ENCODE measurements at regions not wholly inside any gene's neighbourhood (a gene's known extent, or its start where the extent isn't known, plus 50 kb on each side); places are given as distances from the start of the nearest gene placed in this dataset.
"Not testable (repeated sequence)": the region's sequence is repeated elsewhere in the genome, so short reads cannot be mapped to it uniquely, and the experiment has no call there.

- intact Hi-C loops (cut with micrococcal nuclease), result no loop called here
Observed at GRCh38 chr5:167912941-167913665, 378.3 kb upstream of the WWC1 start.

GRCh38 chr5:167915237-167915636, 376.2 kb upstream of the WWC1 start:
- intact Hi-C loops (cut with micrococcal nuclease), result no loop called here

- intact Hi-C loops (cut with micrococcal nuclease), result no loop called here
Observed at GRCh38 chr5:167916261-167916691, 375.2 kb upstream of the WWC1 start.

GRCh38 chr5:167916706-167917105, 374.7 kb upstream of the WWC1 start:
- intact Hi-C loops (cut with micrococcal nuclease), result no loop called here

GRCh38 chr5:167918184-167918812, 373.1 kb upstream of the WWC1 start:
- intact Hi-C loops (cut with micrococcal nuclease), result no loop called here

- intact Hi-C loops (cut with micrococcal nuclease), result no loop called here
Observed at GRCh38 chr5:167918813-167919483, 372.5 kb upstream of the WWC1 start.

GRCh38 chr5:167920589-167920988, 370.9 kb upstream of the WWC1 start:
- intact Hi-C loops (cut with micrococcal nuclease), result no loop called here

- intact Hi-C loops (cut with micrococcal nuclease), result no loop called here
Observed at GRCh38 chr5:167921796-167922195, 369.6 kb upstream of the WWC1 start.

GRCh38 chr5:167923396-167923795, 368.0 kb upstream of the WWC1 start:
- intact Hi-C loops (cut with micrococcal nuclease), result no loop called here

- intact Hi-C loops (cut with micrococcal nuclease), result no loop called here
Observed at GRCh38 chr5:167929841-167930240, 361.6 kb upstream of the WWC1 start.

GRCh38 chr5:167934551-167934971, 356.9 kb upstream of the WWC1 start:
- intact Hi-C loops (cut with micrococcal nuclease), result no loop called here

- intact Hi-C loops (cut with micrococcal nuclease), result no loop called here
Observed at GRCh38 chr5:167936022-167936421, 355.4 kb upstream of the WWC1 start.

GRCh38 chr5:167936944-167937634, 354.4 kb upstream of the WWC1 start:
- intact Hi-C loops (cut with micrococcal nuclease), result no loop called here

GRCh38 chr5:167937635-167937998, 353.8 kb upstream of the WWC1 start:
- intact Hi-C loops (cut with micrococcal nuclease), result no loop called here

GRCh38 chr5:167939686-167940085, 351.8 kb upstream of the WWC1 start:
- intact Hi-C loops (cut with micrococcal nuclease), result no loop called here

GRCh38 chr5:167940911-167941310, 350.5 kb upstream of the WWC1 start:
- intact Hi-C loops (cut with micrococcal nuclease), result no loop called here

GRCh38 chr5:167941556-167941955, 349.9 kb upstream of the WWC1 start:
- intact Hi-C loops (cut with micrococcal nuclease), result not testable (repeated sequence)

GRCh38 chr5:167943343-167943742, 348.1 kb upstream of the WWC1 start:
- intact Hi-C loops (cut with micrococcal nuclease), result no loop called here

GRCh38 chr5:167944121-167944852, 347.2 kb upstream of the WWC1 start:
- intact Hi-C loops (cut with micrococcal nuclease), result no loop called here

GRCh38 chr5:167945542-167946384, 345.7 kb upstream of the WWC1 start:
- intact Hi-C loops (cut with micrococcal nuclease), result no loop called here

All from T-helper 1 cell treated with Interleukin-12 subunit alpha and Interleukin-12 subunit beta and Interleukin-4 antibody, amounts not matched to agents 30 ng/mL and 1 ng/mL, for 36 hours (primary cell).